Lung (tissue), 11 donors: ENCODE measurements at regions not wholly inside any gene's neighbourhood (a gene's known extent, or its start where the extent isn't known, plus 50 kb on each side); places are given as distances from the start of the nearest gene placed in this dataset.

Experiments used
- ATAC-seq: fragments of 200-7000 bp; cut with Tn5 transposase; one replicate; pipeline ENCODE4 v1.9.1; 2020; ENCODE audit warnings: moderate number of reproducible peaks; ENCODE audit not compliant: insufficient read depth, low FRiP score
- DNase-seq, 3 donors: peaks; one replicate each; pipeline ENCODE4 v3.0.0-alpha.2; 2013 to 2017
- H3K27ac ChIP-seq, 2 donors: one replicate each; pipeline ENCODE4 v1.5.1; 2013; ENCODE audit warnings: mild to moderate bottlenecking in 2 of 2, moderate library complexity in 2 of 2, control low read depth in 1 of 2, inconsistent platforms in 1 of 2, low read depth in 1 of 2, low read length in 1 of 2
- H3K27me3 ChIP-seq, 3 donors: one replicate each; pipeline ENCODE4 v1.5.1; 2013; ENCODE audit warnings: low read length in 2 of 3; ENCODE audit not compliant: control insufficient read depth in 3 of 3, insufficient read depth in 3 of 3
- H3K36me3 ChIP-seq, 4 donors: one replicate each; pipeline ENCODE4 v1.5.1; 2013; ENCODE audit warnings: low read length in 4 of 4, mild to moderate bottlenecking in 1 of 4, moderate library complexity in 1 of 4; ENCODE audit not compliant: control insufficient read depth in 4 of 4, insufficient read depth in 4 of 4
- H3K4me1 ChIP-seq, 5 donors: one replicate each; pipeline ENCODE4 v1.5.1; 2013; ENCODE audit warnings: low read length in 5 of 5, mild to moderate bottlenecking in 2 of 5, moderate library complexity in 1 of 5; ENCODE audit not compliant: control insufficient read depth in 5 of 5, insufficient read depth in 5 of 5
- H3K4me3 ChIP-seq: one replicate; pipeline ENCODE4 v1.5.1; 2013; ENCODE audit warnings: mild to moderate bottlenecking, control low read depth, moderate library complexity
- H3K9ac ChIP-seq, 2 donors: one replicate each; pipeline ENCODE4 v1.5.1; 2013; ENCODE audit warnings: low read length in 2 of 2, control low read depth in 1 of 2; ENCODE audit not compliant: insufficient read depth in 1 of 2
- H3K9me3 ChIP-seq, 4 donors: one replicate each; pipeline ENCODE4 v1.5.1; 2013; ENCODE audit warnings: low read length in 3 of 4, mild to moderate bottlenecking in 1 of 4, moderate library complexity in 1 of 4; ENCODE audit not compliant: control insufficient read depth in 4 of 4, insufficient read depth in 3 of 4
- CTCF ChIP-seq: IDR thresholded peaks from 2 replicates; pipeline ENCODE4 v1.5.1; 2012; ENCODE audit warnings: mild to moderate bottlenecking; ENCODE audit errors: control extremely low read depth, extremely low read depth
- whole genome bisulfite sequencing, 2 donors: extraction: QIAGEN DNeasy Blood & Tissue Kit; methylation state at CpG; one replicate each; pipeline ENCODE4 v1.1.7; 2013; 5-methylcytosine and 5-hydroxymethylcytosine counted together
- donor health status: control.
- donor health status: control.
- donor health status: Bipolar disorder and iron deficiency.
- donor health status: healthy.
- donor health status: DM: yes; HTN: yes; CAD: no.

GRCh38 chr7:52537051-52537450 is 498.4 kb upstream of the POM121L12 start:
- Histone ChIP-seq H3K27ac (no peak overlapping the region), H3K9ac (no peak overlapping the region), H3K4me3 (no peak overlapping the region), H3K36me3 (no peaks in the 10 kb centered on the region), H3K27me3 (no peaks in the 10 kb centered on the region), H3K4me1 (no peaks in the 10 kb centered on the region), H3K9me3 (peaks cover 0 to 5% (median under 1%) of the 10 kb centered on the region in 4 donors)
- TF ChIP-seq CTCF, result no peak
- ATAC-seq, result no peak
- 67 to 74% methylated on average over 4 of the region's 4 CpGs for WGBS, 2 donors
- no peak for DNase-seq

GRCh38 chr7:52525772-52526341 is 509.6 kb upstream of the POM121L12 start:
- H3K9ac ChIP-seq, result no peak overlapping the region
- DNase-seq (no peak), ATAC-seq (no peak)
- peaks cover 0 to 1% (median 0%) of the 10 kb centered on the region in 4 donors for H3K9me3 ChIP-seq
- no peaks in the 10 kb centered on the region for H3K36me3 ChIP-seq
- no peak overlapping the region for H3K4me3 ChIP-seq
- H3K4me1 ChIP-seq, result no peaks in the 10 kb centered on the region
- TF ChIP-seq CTCF, result no peak
- no peaks in the 10 kb centered on the region for H3K27me3 ChIP-seq
- no peak overlapping the region for H3K27ac ChIP-seq
- WGBS, 2 donors, result 55 to 74% methylated on average over 3 of the region's 3 CpGs

GRCh38 chr7:52518869-52519268 is 516.6 kb upstream of the POM121L12 start:
- no peaks in the 10 kb centered on the region for H3K27me3 ChIP-seq
- ATAC-seq (no peak), DNase-seq (no peak)
- H3K9me3 ChIP-seq, result peaks cover 0 to 8% (median 3%) of the 10 kb centered on the region in 4 donors
- H3K27ac ChIP-seq, result no peak overlapping the region
- no peaks in the 10 kb centered on the region for H3K4me1 ChIP-seq
- no peak overlapping the region for H3K4me3 ChIP-seq
- TF ChIP-seq CTCF, result no peak
- H3K36me3 ChIP-seq, result no peaks in the 10 kb centered on the region
- WGBS, 2 donors, result 94 to 100% methylated on average over 1 of the region's 1 CpG
- H3K9ac ChIP-seq, result no peak overlapping the region

GRCh38 chr7:52512656-52513055 is 522.8 kb upstream of the POM121L12 start:
- DNase-seq, result no peak
- WGBS, 2 donors, result 90 to 95% methylated on average over 2 of the region's 2 CpGs
- ATAC-seq, result no peak
- Histone ChIP-seq H3K36me3 (no peaks in the 10 kb centered on the region), H3K9me3 (peaks cover 0 to 5% (median 2%) of the 10 kb centered on the region in 4 donors), H3K4me1 (no peaks in the 10 kb centered on the region), H3K9ac (no peak overlapping the region), H3K27ac (no peak overlapping the region), H3K4me3 (no peak overlapping the region), H3K27me3 (no peaks in the 10 kb centered on the region)
- no peak for TF ChIP-seq CTCF
